Stimulated activated CD4-positive, alpha-beta T cell treated with anti-CD3 and anti-CD28 coated beads, TNF-alpha, amount 100 ng/mL, for 48 hours (primary cell): ENCODE measurements at regions not wholly inside any gene's neighbourhood (a gene's known extent, or its start where the extent isn't known, plus 50 kb on each side); places are given as distances from the start of the nearest gene placed in this dataset.
"Not testable (repeated sequence)": the region's sequence is repeated elsewhere in the genome, so short reads cannot be mapped to it uniquely, and the experiment has no call there.

Experiments used
- DNase-seq, 3 donors: peaks; one replicate each; pipeline ENCODE4 v3.0.0-alpha.2; 2020; ENCODE audit warnings: low read depth in 3 of 3

DNA sequence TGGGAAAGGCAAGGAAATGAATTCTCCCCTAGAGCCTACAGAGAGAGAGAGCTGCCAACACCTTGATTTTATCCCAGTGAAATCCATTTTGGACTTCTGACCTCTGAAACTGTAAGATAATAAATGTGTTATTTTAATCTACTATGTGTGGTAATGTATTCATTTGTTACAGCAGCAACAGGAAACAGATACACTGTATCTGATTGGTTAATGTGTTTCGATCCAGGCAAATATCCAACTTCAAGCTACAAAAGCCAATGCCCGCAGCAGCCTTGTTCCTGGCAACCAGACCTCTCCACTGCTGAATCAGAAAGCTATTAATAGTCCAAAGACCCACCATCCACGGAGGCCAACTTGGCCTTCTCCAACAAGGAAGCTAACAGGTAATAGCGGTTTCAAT lies 318.1 kb downstream of the PTTG2 start:
- DNase-seq = no peak

DNA sequence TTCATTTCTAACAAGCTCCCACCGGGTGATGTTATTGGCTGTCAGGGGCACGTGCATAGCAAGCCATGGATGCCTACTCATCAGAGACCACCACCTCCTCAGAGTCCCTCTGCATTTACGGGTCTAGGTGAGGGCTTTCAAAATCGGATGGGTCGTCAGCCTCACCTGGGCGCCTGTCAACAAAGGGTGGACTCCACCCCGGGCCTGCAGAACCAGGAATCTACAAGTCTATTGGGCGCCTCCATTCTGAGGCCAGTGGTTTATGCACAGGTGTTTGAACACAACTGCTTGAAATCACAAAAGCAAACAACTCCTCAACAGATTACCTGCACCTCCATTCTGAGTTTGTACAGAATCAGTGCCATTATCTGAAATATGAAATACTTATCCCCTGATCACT lies 318.9 kb downstream of the PTTG2 start:
- no peak for DNase-seq

DNA sequence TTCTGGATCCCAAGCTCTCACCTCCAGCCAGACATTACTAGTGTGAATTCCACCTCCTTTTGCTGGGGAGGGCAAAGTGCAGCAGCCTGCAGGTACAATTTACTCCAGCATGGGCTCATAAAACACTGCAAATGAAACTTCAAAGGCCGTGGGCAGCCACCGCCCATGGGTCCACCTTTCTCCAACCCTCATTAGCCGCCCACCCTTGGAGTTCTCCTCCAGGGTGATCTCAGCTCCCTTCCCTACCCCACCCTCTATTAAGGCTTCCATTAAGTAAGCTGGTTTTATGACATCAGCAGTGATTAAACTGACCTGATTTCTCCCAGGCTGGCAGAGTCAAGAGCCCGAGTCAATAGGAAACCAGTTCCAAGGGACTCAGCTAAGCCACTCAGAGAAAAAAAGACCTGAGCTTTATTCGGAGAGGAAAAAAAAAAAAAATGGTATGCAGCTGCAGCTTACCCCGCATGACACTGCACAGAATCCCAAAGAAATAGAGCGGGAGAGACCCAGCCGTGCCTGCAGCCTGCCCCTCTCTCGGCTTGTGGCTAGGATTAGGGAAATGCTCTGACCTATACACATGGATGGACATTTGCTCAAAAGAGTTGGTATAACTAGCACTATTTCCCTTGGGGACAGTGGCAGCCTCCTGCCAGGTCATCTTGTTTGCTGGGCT lies 319.6 kb downstream of the PTTG2 start:
- DNase-seq = no peak

- no peak for DNase-seq
Observed at GRCh38 chr4:38280323-38280706, 320.1 kb downstream of the PTTG2 start.

DNA sequence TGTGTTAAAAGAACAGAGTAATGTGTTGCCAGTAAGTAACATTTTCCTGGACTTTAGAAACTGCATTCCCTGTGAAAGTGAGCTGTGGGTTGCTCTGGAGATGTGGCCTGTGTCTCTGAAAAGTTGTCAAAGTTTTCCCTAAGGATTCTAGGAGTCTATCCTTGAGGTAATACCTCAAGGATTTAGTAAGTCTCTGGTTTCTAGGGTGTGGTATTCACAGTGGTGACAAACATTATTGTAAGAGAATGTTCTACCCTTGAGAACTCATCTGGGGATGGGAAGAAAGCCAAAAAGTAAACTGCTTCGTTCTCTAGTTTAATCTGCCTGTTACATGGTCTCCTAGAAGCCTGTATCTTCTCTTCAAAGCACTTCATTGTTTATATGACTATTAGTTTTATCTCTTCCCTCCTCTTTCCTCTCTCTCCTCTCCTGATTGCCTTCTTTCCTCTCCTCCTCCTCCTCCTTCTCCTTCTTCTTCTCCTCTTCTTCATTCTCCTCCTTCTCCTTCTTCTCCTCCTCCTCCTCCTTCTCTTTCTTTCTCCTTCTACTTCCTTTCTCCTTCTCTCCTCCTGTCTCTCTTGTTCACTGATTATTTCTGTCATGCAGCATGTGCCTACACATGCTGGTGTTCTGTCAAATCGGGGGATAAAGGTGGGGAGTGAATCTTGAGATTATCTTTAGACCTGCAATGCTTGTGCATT lies 321.3 kb downstream of the PTTG2 start:
- DNase-seq = no peak

- DNase-seq = no peak
Observed at GRCh38 chr4:38283724-38284123, 323.5 kb downstream of the PTTG2 start.

- DNase-seq = no peak
Observed at GRCh38 chr4:38284294-38285030, 324.3 kb downstream of the PTTG2 start.

DNA sequence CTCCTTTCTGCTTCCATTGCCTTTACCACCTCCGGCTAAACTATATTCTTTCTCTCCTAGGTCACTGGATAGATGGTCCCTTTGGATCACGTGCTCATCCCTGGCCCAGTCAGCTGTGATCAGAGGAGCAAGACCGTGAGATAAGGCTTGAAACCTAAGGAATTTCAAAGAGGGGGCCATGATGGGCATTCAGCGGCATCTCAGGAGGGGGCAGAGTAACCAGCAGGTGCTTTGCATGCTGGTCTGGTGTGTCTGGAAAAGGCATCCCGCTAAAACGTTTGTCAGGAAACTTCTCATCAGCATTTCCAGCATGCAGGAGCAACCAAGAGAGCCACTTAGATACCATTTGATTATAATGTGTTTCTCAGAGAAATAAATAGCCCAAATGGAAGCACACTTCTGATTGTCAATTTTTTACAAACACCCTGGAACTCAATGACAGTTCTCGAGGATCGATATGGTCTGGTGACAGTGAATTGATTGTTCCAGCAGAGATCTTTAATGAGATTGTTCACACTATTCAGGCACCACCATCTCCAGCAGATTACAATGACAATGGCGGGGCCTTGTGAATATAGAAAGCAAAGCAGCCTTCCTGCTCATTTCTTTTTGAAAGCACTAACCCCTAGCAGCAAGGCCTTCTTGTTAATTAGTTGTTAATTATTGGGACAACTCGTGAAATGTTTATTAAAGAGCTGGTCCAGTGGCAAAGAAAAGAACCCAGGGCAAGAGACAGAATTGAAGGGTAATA lies 327.1 kb downstream of the PTTG2 start:
- no peak for DNase-seq

- no peak for DNase-seq
Observed at GRCh38 chr4:38289553-38289952, 329.4 kb downstream of the PTTG2 start.

DNA sequence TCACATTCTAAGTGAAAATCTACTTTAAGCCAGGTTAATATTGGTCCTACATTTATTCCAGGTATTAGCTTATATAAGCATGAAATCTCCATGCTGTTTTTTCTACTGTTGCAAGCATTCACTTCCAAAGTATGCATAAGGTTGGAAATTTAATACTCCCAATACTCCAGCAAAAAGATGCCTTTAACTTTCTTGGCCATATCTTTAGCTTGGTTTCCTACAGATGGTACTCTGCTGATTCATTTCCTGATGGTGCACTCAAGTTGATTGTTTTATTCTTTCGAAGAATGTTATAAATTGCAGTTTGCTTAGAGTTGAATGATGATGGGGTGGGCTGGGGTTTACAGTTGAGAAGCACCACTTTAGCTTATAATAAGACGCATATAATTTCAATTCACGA lies 330.2 kb downstream of the PTTG2 start:
- DNase-seq = no peak

DNA sequence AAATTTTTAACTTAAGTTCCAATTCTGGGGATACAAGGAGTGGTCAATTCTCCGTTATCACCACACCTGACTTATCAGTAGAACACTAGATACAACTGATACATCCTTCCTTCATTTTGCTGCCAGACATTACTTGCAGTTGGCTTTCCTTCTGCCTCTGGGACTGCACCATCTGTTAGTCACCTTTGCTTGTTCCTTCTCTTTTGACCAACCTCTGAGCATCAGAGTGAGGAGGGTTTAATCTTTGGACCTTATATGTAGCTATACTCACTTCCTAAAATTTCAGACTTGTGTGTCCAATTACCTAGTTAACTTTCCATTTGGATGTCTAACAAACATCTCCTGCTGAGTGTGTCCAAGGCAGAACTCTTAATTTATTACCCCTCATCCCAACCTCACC lies 330.7 kb downstream of the PTTG2 start:
- no peak for DNase-seq

GRCh38 chr4:38292529-38292928 lies 332.3 kb downstream of the PTTG2 start:
- no peak for DNase-seq

GRCh38 chr4:38294238-38294637 lies 334.0 kb downstream of the PTTG2 start:
- DNase-seq = no peak

GRCh38 chr4:38297061-38297460 lies 336.9 kb downstream of the PTTG2 start:
- no peak for DNase-seq

DNA sequence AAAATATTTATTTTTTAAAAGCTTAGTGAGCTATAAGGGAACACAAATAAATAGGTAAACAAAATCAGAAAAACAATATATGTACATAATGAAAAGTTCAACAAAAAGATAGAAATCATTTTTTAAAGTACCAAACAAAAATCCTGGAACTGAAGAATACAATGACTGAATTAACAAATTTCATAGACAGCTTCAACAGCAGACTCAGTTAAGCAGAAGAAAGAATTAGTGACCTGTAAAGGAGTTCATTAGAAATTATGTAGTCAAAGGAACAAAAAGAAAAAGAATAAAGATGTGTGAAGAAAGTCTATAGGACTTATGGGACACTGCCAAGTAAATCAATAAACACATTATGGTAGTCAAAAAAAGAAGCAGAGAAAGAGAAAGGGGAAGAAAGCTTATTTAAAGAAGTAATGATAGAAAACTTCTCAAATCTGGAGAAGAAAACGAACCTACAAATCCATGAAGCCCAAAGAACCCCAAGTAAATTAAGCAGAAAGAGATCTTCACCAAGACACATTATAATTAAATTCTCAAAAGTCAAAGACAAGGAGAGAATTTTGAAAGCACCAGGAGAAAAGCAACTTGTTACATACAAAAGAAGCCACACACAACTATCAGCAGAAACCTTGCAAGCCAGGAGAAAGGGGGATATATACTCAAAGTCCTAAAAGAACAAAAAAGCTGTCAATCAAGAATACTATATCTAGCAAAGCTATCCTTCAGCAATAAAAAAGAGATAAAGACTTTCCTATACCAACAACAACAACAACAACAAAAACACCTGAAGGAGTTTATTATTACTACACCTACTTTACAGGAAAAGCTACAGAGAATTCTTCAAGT lies 338.9 kb downstream of the PTTG2 start:
- DNase-seq = no peak

DNA sequence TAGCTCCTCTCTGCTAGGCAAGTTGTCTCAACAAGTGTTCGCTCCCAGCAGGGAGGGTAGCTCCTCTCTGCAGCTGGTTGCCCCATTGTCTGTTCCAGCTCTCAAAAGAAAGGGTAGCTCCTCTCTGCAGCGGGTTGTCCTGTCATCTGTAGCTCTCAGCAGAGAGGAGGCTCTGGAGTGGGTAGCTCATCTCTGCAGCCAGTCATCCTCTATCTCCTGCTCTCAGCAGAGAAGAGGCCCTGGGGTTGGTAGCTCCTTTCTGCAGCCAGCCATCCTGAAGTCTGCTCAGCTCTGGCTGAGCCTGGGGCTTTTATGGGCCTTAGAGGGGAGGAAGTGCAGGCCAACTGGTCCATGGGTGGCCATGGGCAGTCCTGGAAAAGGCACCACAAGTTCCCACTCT lies 342.7 kb downstream of the PTTG2 start:
- DNase-seq = no peak

- DNase-seq = not testable (repeated sequence)
Observed at GRCh38 chr4:38304460-38304859, 344.3 kb downstream of the PTTG2 start.

- no peak for DNase-seq
Observed at GRCh38 chr4:38306482-38307071, 346.4 kb downstream of the PTTG2 start.

GRCh38 chr4:38308728-38309311 lies 348.6 kb downstream of the PTTG2 start:
- no peak for DNase-seq

- DNase-seq = no peak
Observed at GRCh38 chr4:38309471-38309870, 349.3 kb downstream of the PTTG2 start.
